SK-N-SH treated with all-trans-retinoic acid at 6 μM for 48 hours (cell line): ENCODE measurements at regions not wholly inside any gene's neighbourhood (a gene's known extent, or its start where the extent isn't known, plus 50 kb on each side); places are given as distances from the start of the nearest gene placed in this dataset.

ENCODE experiments used
- ARNTL ChIP-seq: fragments of 450-650 bp; formaldehyde crosslinking; IDR thresholded peaks from 2 replicates; pipeline ENCODE4 v1.5.0; 2020; ENCODE audit warnings: low read depth, mild to moderate bottlenecking, moderate library complexity, borderline replicate concordance
- CSDC2 ChIP-seq: fragments of 250-450 bp; sonication (Bioruptor Pico); IDR thresholded peaks from 2 replicates; pipeline ENCODE4 v1.5.0; 2020; ENCODE audit warnings: mild to moderate bottlenecking, moderate library complexity
- ESRRG ChIP-seq: fragments of 250-450 bp; sonication (Bioruptor Pico); IDR thresholded peaks from 2 replicates; pipeline ENCODE4 v1.6.1; 2021; ENCODE audit warnings: mild to moderate bottlenecking
- GLIS3 ChIP-seq: fragments of 250-450 bp; sonication (Bioruptor Pico); IDR thresholded peaks from 2 replicates; pipeline ENCODE4 v1.5.0; 2020; ENCODE audit warnings: mild to moderate bottlenecking, moderate library complexity
- PPARA ChIP-seq: fragments of 250-450 bp; sonication (Bioruptor Pico); IDR thresholded peaks from 2 replicates; pipeline ENCODE4 v1.5.0; 2020; ENCODE audit warnings: mild to moderate bottlenecking, borderline replicate concordance
- RARB ChIP-seq: fragments of 250-450 bp; sonication (Bioruptor Pico); IDR thresholded peaks from 2 replicates; pipeline ENCODE4 v1.8.0; 2021; ENCODE audit warnings: mild to moderate bottlenecking, moderate library complexity
- TOX ChIP-seq: fragments of 250-450 bp; sonication (Bioruptor Pico); IDR thresholded peaks from 2 replicates; pipeline ENCODE4 v1.8.0; 2021; ENCODE audit warnings: mild to moderate bottlenecking, moderate library complexity, borderline replicate concordance
- ZNF70 ChIP-seq: fragments of 450-650 bp; formaldehyde crosslinking; IDR thresholded peaks from 2 replicates; pipeline ENCODE4 v1.5.0; 2020; ENCODE audit warnings: mild to moderate bottlenecking, moderate library complexity

GRCh38 chr10:20672741-20673140 is 224.4 kb downstream of the NEBL start:
- TF ChIP-seq PPARA (CRISPR knock-in tag), result no peak
- TF ChIP-seq ESRRG (CRISPR knock-in tag), result no peak
- no peak for TF ChIP-seq GLIS3
- no peak for TF ChIP-seq RARB
- no peak for TF ChIP-seq ZNF70
- TF ChIP-seq ARNTL (CRISPR knock-in tag), result no peak
- TF ChIP-seq TOX, result no peak
- no peak for TF ChIP-seq CSDC2 (CRISPR knock-in tag)
